Stimulated activated CD8-positive, alpha-beta memory T cell treated with anti-CD3 and anti-CD28 coated beads, Interleukin-12 subunit alpha, Interleukin-12 subunit beta, amount 100 ng/mL, for 24 hours (primary cell): ENCODE measurements at regions not wholly inside any gene's neighbourhood (a gene's known extent, or its start where the extent isn't known, plus 50 kb on each side); places are given as distances from the start of the nearest gene placed in this dataset.
"Not testable (repeated sequence)": the region's sequence is repeated elsewhere in the genome, so short reads cannot be mapped to it uniquely, and the experiment has no call there.

Experiments used
- DNase-seq: peaks from one replicate; pipeline ENCODE4 v3.0.0-alpha.2; 2020; ENCODE audit errors: extremely low read depth

DNA sequence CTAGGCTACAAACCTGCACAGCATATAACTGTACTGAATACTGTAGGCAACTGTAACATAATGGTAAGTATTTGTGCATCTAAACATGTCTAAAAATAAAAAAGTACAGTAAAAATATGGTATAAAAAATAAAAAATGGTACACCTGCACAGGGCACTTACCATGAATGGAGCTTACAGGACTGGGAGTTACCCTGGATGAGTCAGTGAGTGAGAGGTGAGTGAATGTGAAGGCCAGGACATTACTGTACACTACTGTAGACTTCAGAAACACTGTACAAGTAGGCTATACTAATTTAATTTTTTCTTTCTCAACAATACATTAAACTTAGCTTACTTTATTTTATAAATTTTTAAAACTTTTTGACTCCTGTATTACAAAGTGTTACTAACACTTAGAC lies 265.3 kb downstream of the KLF13 start:
- DNase-seq: no peak

- no peak for DNase-seq
These were observed 270.8 kb downstream of the KLF13 start for GRCh38 chr15:31597466-31597865.

DNA sequence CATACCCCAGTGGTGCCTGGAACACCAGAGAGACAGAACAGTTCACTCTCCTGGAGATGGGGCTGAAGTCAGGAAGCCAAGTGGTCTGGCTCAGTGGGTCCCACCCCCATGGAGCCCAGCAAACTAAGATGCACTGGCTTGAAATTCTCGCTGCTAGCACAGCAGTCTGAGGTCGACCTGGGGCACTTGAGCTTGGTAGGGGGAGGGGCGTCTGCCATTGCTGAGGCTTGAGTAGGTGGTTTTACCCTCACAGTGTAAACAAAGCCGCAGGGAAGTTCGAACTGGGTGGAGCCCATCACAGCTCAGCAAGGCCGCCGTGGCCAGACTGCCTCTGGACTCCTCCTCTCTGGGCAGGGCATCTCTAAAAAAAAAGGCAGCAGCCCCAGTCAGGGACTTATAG lies 272.0 kb downstream of the KLF13 start:
- no peak for DNase-seq

GRCh38 chr15:31605467-31605931 lies 278.9 kb downstream of the KLF13 start:
- no peak for DNase-seq

GRCh38 chr15:31606194-31606669 lies 279.6 kb downstream of the KLF13 start:
- no peak for DNase-seq

- DNase-seq: no peak
These were observed 280.4 kb downstream of the KLF13 start for GRCh38 chr15:31606931-31607497.

GRCh38 chr15:31607656-31608055 lies 281.0 kb downstream of the KLF13 start:
- no peak for DNase-seq

GRCh38 chr15:31609258-31609681 lies 282.6 kb downstream of the KLF13 start:
- no peak for DNase-seq

GRCh38 chr15:31609906-31610305 lies 283.3 kb downstream of the KLF13 start:
- no peak for DNase-seq

GRCh38 chr15:31615643-31616415 lies 289.2 kb downstream of the KLF13 start:
- DNase-seq: no peak

DNA sequence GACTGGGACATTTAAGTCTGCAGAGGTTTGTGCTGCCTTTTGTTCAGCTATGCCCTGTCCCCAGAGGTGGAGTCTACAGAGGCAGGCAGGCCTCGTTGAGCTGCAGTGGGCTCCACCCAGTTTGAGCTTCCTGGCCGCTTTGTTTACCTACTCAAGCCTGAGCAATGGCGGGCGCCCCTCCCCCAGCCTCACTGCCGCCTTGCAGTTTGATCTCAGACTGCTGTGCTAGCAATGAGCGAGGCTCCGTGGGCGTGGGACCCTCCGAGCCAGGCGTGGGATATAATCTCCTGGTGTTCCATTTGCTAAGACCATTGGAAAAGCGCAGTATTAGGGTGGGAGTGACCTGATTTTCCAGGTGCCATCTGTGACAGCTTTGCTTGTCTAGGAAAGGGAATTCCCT lies 296.7 kb downstream of the KLF13 start:
- DNase-seq: not testable (repeated sequence)

DNA sequence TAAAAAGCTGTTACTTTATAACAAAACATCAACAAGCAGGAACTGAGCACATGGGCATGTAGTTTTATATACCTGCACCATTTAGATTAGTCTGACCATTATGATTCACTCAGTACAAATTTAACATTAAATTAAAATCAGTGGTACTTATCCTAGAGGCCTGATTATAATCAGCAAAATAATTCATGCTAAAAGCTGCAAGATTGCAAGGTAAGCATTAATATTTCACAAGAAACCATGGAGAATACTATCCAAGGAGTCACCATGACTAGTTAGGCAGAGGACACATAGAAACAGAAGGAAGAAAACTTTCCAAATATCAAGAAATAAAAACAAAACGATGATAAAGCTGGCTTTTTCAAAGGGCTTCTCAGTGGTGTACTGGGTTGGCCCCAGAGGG lies 297.5 kb downstream of the KLF13 start:
- DNase-seq: not testable (repeated sequence)

DNA sequence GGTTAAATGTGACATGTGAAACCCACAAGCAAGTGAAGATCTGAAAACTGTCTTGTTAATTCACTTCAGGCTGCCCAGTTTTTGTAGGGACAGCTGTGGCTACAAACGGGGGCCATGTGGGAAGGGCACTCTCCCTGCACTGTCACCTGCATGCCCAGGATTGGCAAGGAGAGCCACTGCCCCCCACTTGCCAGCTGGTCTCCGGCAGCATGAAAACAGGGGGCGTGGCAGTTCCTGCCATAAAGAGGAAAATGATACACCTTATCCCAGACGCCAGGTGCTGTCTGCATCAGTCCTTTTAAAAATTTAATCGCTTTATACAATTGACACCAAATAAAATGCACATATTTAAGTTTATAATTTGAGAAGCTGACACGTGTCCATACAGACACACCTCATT lies 309.1 kb downstream of the KLF13 start:
- not testable (repeated sequence) for DNase-seq

- not testable (repeated sequence) for DNase-seq
These were observed 310.3 kb downstream of the KLF13 start for GRCh38 chr15:31636911-31637310.

GRCh38 chr15:31643955-31644354 lies 317.3 kb downstream of the KLF13 start:
- not testable (repeated sequence) for DNase-seq

DNA sequence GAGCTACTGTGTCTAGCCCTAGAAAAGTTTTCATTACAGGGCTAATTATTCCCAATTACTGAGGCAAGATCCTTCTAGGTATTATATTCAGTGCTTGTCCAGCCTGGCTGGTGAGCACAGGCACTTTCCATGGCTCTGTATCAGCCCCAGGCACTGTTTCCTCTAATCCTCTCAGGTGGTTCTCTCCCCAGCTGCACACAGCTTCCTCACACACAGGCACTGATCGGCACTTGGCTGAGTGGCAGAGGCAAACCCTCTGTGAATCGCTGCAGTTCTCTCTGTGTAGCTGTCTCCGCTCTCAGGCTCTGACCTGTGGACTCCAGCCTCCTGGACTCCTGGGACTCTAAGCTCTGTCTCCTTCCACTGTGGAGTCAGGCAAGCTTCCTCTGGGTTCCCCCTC lies 318.1 kb downstream of the KLF13 start:
- not testable (repeated sequence) for DNase-seq

DNA sequence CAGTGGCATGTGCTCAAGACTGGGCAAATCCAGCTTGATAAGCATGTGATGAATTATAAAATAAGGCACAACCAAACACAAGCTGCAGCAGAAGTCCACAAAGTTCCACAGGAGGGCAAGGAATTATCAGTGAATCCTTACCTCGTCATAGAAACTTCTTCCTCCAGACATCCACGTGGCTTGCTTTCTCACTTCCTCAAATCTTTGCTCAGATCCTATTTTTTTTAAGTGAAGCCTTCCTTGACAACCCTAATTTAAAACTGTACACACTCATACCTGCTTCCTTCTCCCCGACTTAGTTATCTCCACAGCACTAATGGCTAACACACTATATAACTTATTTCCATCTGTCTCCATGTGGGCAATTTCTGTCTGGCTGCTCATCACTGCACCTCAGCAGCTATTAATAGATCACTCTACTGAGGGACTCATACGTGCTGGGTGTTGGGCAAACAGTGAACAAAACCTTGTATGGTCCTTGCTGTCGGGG lies 320.7 kb downstream of the KLF13 start:
- not testable (repeated sequence) for DNase-seq

DNA sequence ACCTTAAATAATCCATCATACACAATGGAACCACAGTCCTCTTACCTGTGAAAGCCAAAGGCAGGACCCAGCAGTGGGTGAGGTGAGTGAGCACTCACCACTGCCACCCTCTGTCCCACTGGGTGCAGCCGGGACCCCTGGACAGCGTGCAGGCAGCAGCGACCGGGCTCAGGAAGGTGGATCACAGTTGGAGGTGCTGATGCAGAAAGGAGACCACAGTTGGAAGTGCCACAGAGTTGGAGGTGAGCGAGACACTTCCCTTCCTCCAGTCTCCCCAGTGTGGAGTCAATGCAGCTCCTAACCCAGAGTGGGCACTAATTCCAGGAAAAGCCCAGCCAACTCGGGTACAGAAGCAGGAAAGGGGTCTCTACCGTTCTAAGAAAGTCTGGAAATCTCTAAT lies 323.0 kb downstream of the KLF13 start:
- DNase-seq: not testable (repeated sequence)

DNA sequence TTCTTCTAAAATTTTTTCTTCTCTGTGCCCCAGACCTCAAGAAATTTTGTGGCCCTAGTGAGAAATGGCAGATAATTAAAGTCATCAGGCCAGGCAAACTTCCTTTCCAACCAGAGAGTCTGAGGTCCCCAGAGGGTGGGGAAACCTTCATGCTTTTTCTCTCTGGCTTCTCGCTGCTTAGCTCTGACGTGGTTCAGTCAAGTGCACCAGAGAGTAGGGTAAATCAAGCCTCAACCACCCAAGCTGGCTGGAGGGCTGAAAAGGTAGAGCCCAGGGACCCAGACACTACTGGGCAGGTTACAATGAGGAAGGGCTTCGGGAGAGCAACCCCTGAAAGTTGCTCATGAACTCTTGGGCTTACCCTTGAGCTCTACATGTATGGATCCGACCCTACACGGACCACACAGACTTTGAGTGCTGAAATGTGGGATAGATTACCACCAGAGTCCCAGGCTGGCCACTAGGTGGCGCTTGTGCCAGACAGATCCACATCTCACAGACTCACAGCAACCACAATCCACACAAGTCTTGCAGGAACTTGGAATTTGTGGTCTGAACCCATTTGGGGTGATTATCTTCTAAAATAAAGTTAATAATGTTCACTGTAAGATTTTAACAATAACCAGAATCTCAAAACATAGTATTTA lies 323.5 kb downstream of the KLF13 start:
- peak; percentile 31 for DNase-seq

- not testable (repeated sequence) for DNase-seq
These were observed 330.3 kb downstream of the KLF13 start for GRCh38 chr15:31656915-31657314.

GRCh38 chr15:31660816-31661215 lies 334.2 kb downstream of the KLF13 start:
- DNase-seq: no peak

DNA sequence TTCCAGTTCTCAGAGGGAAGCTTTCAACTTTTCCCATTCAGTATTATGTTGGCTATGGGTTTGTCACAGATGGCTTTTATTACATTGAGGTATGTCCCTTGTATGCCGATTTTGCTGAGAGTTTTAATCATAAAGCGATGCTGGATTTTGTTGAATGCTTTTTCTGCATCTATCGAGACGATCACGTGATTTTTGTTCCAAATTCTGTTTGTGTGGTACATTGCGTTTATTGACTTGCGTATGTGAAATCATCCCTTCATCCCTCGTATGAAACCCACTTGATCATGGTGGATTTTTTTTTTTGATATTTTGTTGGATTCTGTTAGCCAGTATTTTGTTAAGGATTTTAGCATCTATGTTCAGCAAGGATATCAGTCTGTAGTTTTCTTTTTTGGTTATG lies 339.1 kb downstream of the KLF13 start:
- DNase-seq: not testable (repeated sequence)
